HEK293T (cell line): ENCODE measurements at regions not wholly inside any gene's neighbourhood (a gene's known extent, or its start where the extent isn't known, plus 50 kb on each side); places are given as distances from the start of the nearest gene placed in this dataset.

ENCODE experiments used
- CTCF ChIA-PET: fragments of 350-600 bp; formaldehyde crosslinking; extraction: SDS; loops from one replicate; lab custom pipeline; 2021; ENCODE audit warnings: antibody characterized with exemption, inconsistent platforms; lab: Yijun Ruan, JAX
- POLR2A ChIA-PET: fragments of 350-600 bp; formaldehyde crosslinking; extraction: SDS; loops from one replicate; lab custom pipeline; 2020; ENCODE audit warnings: antibody characterized with exemption, inconsistent platforms; lab: Yijun Ruan, JAX
- DNase-seq: peaks from one replicate; pipeline ENCODE4 v3.0.0; 2012; ENCODE audit warnings: mixed read lengths; ENCODE audit errors: extremely low spot score
- ARNT ChIP-seq: fragments of 450-650 bp; IDR thresholded peaks from 2 replicates; pipeline ENCODE4 v1.6.1; 2017; ENCODE audit warnings: mild to moderate bottlenecking
- BHLHE40 ChIP-seq: fragments of 450-650 bp; IDR thresholded peaks from 2 replicates; pipeline ENCODE4 v1.6.1; 2016; ENCODE audit warnings: mild to moderate bottlenecking, moderate library complexity, borderline replicate concordance
- CTBP1 ChIP-seq: fragments of 450-650 bp; IDR thresholded peaks from 2 replicates; pipeline ENCODE4 v1.6.1; 2016; ENCODE audit warnings: borderline replicate concordance
- ELF4 ChIP-seq: fragments of 450-650 bp; IDR thresholded peaks from 2 replicates; pipeline ENCODE4 v1.6.1; 2017; ENCODE audit warnings: antibody characterized with exemption
- FOXA1 ChIP-seq: fragments of 450-650 bp; IDR thresholded peaks from 2 replicates; pipeline ENCODE4 v1.6.1; 2016; ENCODE audit warnings: mild to moderate bottlenecking
- FOXK2 ChIP-seq: fragments of 450-650 bp; IDR thresholded peaks from 2 replicates; pipeline ENCODE4 v1.6.1; 2016; ENCODE audit warnings: mild to moderate bottlenecking
- FOXM1 ChIP-seq: fragments of 450-650 bp; IDR thresholded peaks from 2 replicates; pipeline ENCODE4 v1.6.1; 2017; ENCODE audit warnings: mild to moderate bottlenecking, borderline replicate concordance
- HDGF ChIP-seq: fragments of 450-650 bp; IDR thresholded peaks from 2 replicates; pipeline ENCODE4 v1.6.1; 2017; ENCODE audit warnings: antibody characterized with exemption, borderline replicate concordance
- L3MBTL2 ChIP-seq: fragments of 450-650 bp; conservative IDR thresholded peaks from 2 replicates; pipeline ENCODE4 v1.6.1; 2016; ENCODE audit warnings: mild to moderate bottlenecking
- LEF1 ChIP-seq: fragments of 450-650 bp; IDR thresholded peaks from 2 replicates; pipeline ENCODE4 v1.6.1; 2017; ENCODE audit warnings: mild to moderate bottlenecking, borderline replicate concordance
- NFRKB ChIP-seq: fragments of 450-650 bp; IDR thresholded peaks from 2 replicates; pipeline ENCODE4 v1.6.1; 2016; ENCODE audit warnings: mild to moderate bottlenecking, moderate library complexity
- PKNOX1 ChIP-seq: fragments of 450-650 bp; IDR thresholded peaks from 2 replicates; pipeline ENCODE4 v1.6.1; 2016
- SP1 ChIP-seq: fragments of 450-650 bp; IDR thresholded peaks from 2 replicates; pipeline ENCODE4 v1.6.1; 2017
- SUZ12 ChIP-seq: fragments of 450-650 bp; IDR thresholded peaks from 2 replicates; pipeline ENCODE4 v1.6.1; 2016; ENCODE audit warnings: mild to moderate bottlenecking
- TARDBP ChIP-seq: fragments of 450-650 bp; IDR thresholded peaks from 2 replicates; pipeline ENCODE4 v1.6.1; 2016
- ZNF384 ChIP-seq: fragments of 450-650 bp; IDR thresholded peaks from 2 replicates; pipeline ENCODE4 v1.6.1; 2016

- CTCF ChIA-PET = no interaction called here
- no peak for TF ChIP-seq CTBP1
- no peak for TF ChIP-seq ELF4
- TF ChIP-seq ARNT = no peak
- no peak for TF ChIP-seq PKNOX1
- TF ChIP-seq SP1 = no peak
- TF ChIP-seq ZNF384 = no peak
- TF ChIP-seq LEF1 = no peak
- no peak for TF ChIP-seq L3MBTL2
- no peak for TF ChIP-seq BHLHE40
- TF ChIP-seq FOXA1 = no peak
- no peak for TF ChIP-seq SUZ12
- no peak for TF ChIP-seq TARDBP
- no peak for TF ChIP-seq HDGF
- POLR2A ChIA-PET = no interaction called here
- no peak for DNase-seq
Measured at GRCh38 chr4:11598591-11598990, 169.9 kb upstream of the HS3ST1 start.

- ChIA-PET CTCF (no interaction called here), POLR2A (no interaction called here)
- no peak for DNase-seq
- no peak for TF ChIP-seq ZNF384
- no peak for TF ChIP-seq L3MBTL2
- no peak for TF ChIP-seq TARDBP
- TF ChIP-seq FOXA1 = no peak
- TF ChIP-seq NFRKB = no peak
Measured at GRCh38 chr4:11597506-11597905, 168.8 kb upstream of the HS3ST1 start.

- TF ChIP-seq FOXK2 (no peak), BHLHE40 (no peak), FOXA1 (no peak), TARDBP (no peak), ZNF384 (no peak), SUZ12 (no peak), FOXM1 (no peak), NFRKB (no peak), PKNOX1 (no peak), CTBP1 (no peak), L3MBTL2 (no peak), LEF1 (no peak), ELF4 (no peak), ARNT (no peak), HDGF (no peak)
- ChIA-PET POLR2A (no interaction called here), CTCF (no interaction called here)
- no peak for DNase-seq
Measured at GRCh38 chr4:11596989-11597388, 168.3 kb upstream of the HS3ST1 start.

GRCh38 chr4:11593576-11594116, 165.0 kb upstream of the HS3ST1 start:
- no peak for DNase-seq
- TF ChIP-seq ZNF384 (no peak), FOXA1 (no peak), LEF1 (no peak), TARDBP (no peak), SP1 (no peak), SUZ12 (no peak), BHLHE40 (no peak), NFRKB (no peak), CTBP1 (no peak), PKNOX1 (no peak), FOXM1 (no peak), ARNT (no peak), HDGF (no peak), L3MBTL2 (no peak), ELF4 (no peak)
- POLR2A ChIA-PET = no interaction called here
- CTCF ChIA-PET = no interaction called here

GRCh38 chr4:11592276-11592675, 163.6 kb upstream of the HS3ST1 start:
- POLR2A ChIA-PET = no interaction called here
- CTCF ChIA-PET = no interaction called here
- TF ChIP-seq ZNF384 = no peak
- TF ChIP-seq SP1 = no peak
- no peak for TF ChIP-seq SUZ12
- no peak for TF ChIP-seq ARNT
- no peak for TF ChIP-seq NFRKB
- no peak for TF ChIP-seq FOXM1
- TF ChIP-seq TARDBP = no peak
- no peak for TF ChIP-seq ELF4
- no peak for TF ChIP-seq CTBP1
- TF ChIP-seq BHLHE40 = no peak
- no peak for TF ChIP-seq FOXK2
- TF ChIP-seq L3MBTL2 = no peak
- no peak for TF ChIP-seq PKNOX1
- no peak for TF ChIP-seq HDGF
- TF ChIP-seq FOXA1 = no peak
- no peak for TF ChIP-seq LEF1
- no peak for DNase-seq

GRCh38 chr4:11590132-11590531, 161.4 kb upstream of the HS3ST1 start:
- TF ChIP-seq HDGF (no peak), CTBP1 (no peak), NFRKB (no peak), PKNOX1 (no peak), FOXK2 (no peak), FOXA1 (no peak), FOXM1 (no peak), SP1 (no peak), SUZ12 (no peak)
- DNase-seq = no peak
- ChIA-PET CTCF (no interaction called here), POLR2A (no interaction called here)
